NCI-H187 (cell line): ENCODE measurements at regions not wholly inside any gene's neighbourhood (a gene's known extent, or its start where the extent isn't known, plus 50 kb on each side); places are given as distances from the start of the nearest gene placed in this dataset.

Experiments
- DNase-seq, 2 experiments: peaks; one replicate each; lab custom pipeline; 2025; lab: John Stamatoyannopoulos, UW

GRCh38 chr5:5558102-5558501 is 135.6 kb downstream of the ICE1 start:
- DNase-seq, result no peak

- no peak for DNase-seq
These were observed 129.0 kb downstream of the ICE1 start for GRCh38 chr5:5551499-5551898.

- DNase-seq, result no peak
These were observed 123.9 kb downstream of the ICE1 start for GRCh38 chr5:5546408-5546807.

- peak; percentile 58 to 79 for DNase-seq
These were observed 121.7 kb downstream of the ICE1 start for GRCh38 chr5:5544094-5544663.

GRCh38 chr5:5542654-5543053 is 120.2 kb downstream of the ICE1 start:
- peak in 1 of 2 experiments; percentile 7 for DNase-seq

GRCh38 chr5:5540065-5540464 is 117.6 kb downstream of the ICE1 start:
- no peak for DNase-seq
